Neural cell (in vitro differentiated cells): ENCODE measurements at regions not wholly inside any gene's neighbourhood (a gene's known extent, or its start where the extent isn't known, plus 50 kb on each side); places are given as distances from the start of the nearest gene placed in this dataset.

ENCODE experiments used
- CTCF ChIP-seq: fragments of 450-650 bp; IDR thresholded peaks from 2 replicates; pipeline ENCODE4 v1.5.1; 2014; ENCODE audit warnings: antibody characterized with exemption, mild to moderate bottlenecking, moderate library complexity; ENCODE audit not compliant: poor library complexity, severe bottlenecking
- EZH2 ChIP-seq: fragments of 200-600, 300-800 bp; shearing (Covaris generic), sonication (generic); IDR thresholded peaks from 2 replicates; pipeline ENCODE4 v1.6.1; 2014; ENCODE audit warnings: antibody characterized with exemption, low read length, borderline replicate concordance, mild to moderate bottlenecking; ENCODE audit not compliant: insufficient read depth, poor library complexity, severe bottlenecking
- MXI1 ChIP-seq: fragments of 450-650 bp; conservative IDR thresholded peaks from 2 replicates; pipeline ENCODE4 v1.6.1; 2014; ENCODE audit warnings: antibody characterized with exemption, mild to moderate bottlenecking; ENCODE audit not compliant: poor library complexity, severe bottlenecking
- RAD21 ChIP-seq: fragments of 450-650 bp; conservative IDR thresholded peaks from 2 replicates; pipeline ENCODE4 v1.6.1; 2014; ENCODE audit warnings: antibody characterized with exemption, mild to moderate bottlenecking, moderate library complexity
- SMC3 ChIP-seq: fragments of 450-650 bp; conservative IDR thresholded peaks from 2 replicates; pipeline ENCODE4 v1.6.1; 2014; ENCODE audit warnings: antibody characterized with exemption, mild to moderate bottlenecking, moderate library complexity; ENCODE audit not compliant: poor library complexity

GRCh38 chr4:115537387-115537786, 424.0 kb upstream of the NDST4 start:
- TF ChIP-seq CTCF (peak; percentile 60), RAD21 (peak; percentile 66), EZH2 (no peak), MXI1 (no peak), SMC3 (peak; percentile 71)
